ENCODE measurements at regions not wholly inside any gene's neighbourhood (a gene's known extent, or its start where the extent isn't known, plus 50 kb on each side); places are given as distances from the start of the nearest gene placed in this dataset.

DNA sequence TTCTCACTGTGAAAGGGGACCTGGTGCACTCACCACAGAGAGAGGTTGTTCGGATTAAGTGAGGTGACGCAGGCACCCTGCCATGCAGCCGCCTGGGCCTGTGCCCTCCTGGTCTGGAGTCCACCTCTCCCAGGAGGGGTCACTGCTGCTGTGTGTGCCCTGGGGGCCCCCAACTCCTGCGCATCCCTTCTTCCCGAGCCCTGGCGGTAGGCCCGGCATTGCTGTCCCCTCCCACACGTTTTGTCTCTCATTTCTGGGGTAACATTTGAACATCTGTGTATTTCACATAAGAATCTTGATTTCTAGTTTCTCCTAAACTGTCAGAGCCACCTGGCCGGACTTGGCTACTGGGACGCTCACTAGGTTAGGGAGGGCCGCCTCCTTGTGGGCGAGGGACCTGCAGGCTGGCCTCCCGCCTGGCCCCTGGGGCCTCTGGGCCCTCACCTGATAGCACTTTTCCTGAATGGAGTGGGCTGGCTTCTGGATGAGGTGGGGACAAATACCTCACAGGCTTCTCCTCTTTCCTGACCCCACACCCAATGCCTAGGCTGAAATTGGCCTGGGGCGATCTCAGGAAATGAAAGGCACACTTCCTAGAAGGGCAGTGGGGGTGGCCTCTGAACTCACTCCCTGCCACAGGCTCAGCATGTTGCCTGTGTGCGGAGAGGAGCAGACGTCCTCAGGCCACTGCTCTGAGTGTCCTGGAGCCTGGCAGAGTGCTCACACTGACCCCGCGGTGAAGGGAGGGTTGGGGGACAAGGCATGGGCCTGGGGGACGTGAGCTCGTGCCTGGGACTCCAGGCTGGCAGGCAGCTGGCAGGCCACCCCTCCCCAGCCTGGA lies 104.2 kb upstream of the PRR23E start:
- H3K4me3 ChIP-seq (replicated peaks; ENCODE audit: low read depth, low read length): no peak overlapping the region
- TF ChIP-seq, protein P1, sequence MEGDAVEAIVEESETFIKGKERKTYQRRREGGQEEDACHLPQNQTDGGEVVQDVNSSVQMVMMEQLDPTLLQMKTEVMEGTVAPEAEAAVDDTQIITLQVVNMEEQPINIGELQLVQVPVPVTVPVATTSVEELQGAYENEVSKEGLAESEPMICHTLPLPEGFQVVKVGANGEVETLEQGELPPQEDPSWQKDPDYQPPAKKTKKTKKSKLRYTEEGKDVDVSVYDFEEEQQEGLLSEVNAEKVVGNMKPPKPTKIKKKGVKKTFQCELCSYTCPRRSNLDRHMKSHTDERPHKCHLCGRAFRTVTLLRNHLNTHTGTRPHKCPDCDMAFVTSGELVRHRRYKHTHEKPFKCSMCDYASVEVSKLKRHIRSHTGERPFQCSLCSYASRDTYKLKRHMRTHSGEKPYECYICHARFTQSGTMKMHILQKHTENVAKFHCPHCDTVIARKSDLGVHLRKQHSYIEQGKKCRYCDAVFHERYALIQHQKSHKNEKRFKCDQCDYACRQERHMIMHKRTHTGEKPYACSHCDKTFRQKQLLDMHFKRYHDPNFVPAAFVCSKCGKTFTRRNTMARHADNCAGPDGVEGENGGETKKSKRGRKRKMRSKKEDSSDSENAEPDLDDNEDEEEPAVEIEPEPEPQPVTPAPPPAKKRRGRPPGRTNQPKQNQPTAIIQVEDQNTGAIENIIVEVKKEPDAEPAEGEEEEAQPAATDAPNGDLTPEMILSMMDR (IDR thresholded peaks at IDR 0.05; ENCODE audit: low read length, missing control alignments): no peak
- no peak for DNase-seq (ENCODE audit: low read depth)

DNA sequence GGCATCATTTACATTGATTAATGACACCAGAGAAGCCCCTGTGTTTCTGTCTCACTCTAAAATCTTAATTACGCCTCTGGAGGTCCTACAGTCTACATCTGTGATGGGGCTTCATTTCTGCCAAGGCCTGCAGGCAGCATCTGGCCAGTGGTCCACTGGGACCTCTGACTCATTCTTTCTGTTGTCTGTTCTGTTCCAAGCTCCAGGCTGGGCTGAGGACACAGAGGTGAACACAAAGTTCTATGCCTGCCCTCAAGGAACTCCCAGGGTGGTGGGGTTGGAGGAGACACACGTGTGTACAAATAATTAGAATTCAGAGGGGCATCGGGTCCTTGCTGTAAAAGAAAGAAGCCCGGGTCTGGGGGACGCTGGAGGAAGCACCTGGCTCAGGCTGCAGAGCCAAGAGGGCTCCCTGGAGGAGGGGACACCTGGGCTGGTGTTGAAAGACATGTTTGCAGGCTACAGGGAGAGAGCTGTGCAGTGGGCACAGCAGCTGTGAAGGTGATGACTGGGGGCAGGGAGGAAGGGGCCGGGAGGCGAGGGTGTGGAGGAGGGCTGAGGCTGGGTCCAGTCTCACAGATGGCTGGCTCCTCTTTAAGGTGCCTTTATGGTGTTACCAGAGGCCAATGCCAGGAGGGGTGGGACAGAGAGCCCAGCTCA lies 103.3 kb upstream of the PRR23E start:
- no peak overlapping the region for H3K4me3 ChIP-seq (replicated peaks; ENCODE audit: low read depth, low read length)
- DNase-seq (ENCODE audit: low read depth): peak; percentile 28
- TF ChIP-seq, protein P1 (IDR thresholded peaks at IDR 0.05; ENCODE audit: low read length, missing control alignments): no peak

DNA sequence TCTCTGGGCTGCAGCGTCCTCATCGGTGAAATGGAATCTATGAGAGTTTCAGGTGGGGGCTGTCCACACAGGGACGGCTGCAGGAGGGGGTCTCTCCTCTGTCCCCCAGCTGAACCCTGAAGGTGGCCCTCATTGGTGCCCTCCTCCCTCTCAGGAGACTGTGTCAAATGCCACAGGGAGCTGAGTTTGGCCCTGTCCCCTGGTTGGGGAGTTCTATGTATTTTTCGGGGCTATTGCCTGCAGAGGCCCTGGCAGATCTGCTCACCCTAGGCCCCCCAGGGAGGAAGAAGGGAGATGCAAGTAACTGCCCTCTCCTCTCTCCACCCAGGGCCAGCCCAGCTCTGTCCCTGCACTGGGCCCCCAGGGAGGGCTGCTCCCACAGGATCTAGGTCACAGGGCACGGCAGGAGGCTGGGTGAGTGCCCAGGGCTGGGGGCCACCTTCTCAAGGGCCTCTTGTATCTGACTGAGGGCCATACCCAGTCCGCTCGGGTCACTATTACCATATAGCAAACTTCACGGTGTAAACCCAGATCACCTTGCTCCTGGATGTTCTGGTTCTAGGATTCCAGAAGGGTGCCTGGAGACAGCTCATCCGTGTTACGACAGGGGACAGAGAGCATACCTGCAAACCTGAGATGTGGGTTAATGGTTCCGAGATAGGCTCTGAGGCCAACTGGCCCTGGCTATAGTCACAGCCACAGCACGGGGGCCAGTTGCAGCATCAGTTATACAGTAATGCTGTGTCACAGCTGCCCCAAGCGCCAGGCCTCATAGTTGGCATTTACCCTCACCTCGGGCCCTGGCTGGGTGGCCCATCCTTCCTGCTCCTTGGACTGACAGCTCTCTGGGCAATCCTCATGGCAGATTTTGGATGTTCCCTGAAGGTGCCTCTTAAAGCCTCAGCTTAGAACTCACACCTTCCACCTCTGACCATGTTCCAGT lies 102.4 kb upstream of the PRR23E start:
- no peak for DNase-seq (ENCODE audit: low read depth)
- TF ChIP-seq, protein P1 (IDR thresholded peaks at IDR 0.05; ENCODE audit: low read length, missing control alignments): no peak
- no peak overlapping the region for H3K4me3 ChIP-seq (replicated peaks; ENCODE audit: low read depth, low read length)

DNA sequence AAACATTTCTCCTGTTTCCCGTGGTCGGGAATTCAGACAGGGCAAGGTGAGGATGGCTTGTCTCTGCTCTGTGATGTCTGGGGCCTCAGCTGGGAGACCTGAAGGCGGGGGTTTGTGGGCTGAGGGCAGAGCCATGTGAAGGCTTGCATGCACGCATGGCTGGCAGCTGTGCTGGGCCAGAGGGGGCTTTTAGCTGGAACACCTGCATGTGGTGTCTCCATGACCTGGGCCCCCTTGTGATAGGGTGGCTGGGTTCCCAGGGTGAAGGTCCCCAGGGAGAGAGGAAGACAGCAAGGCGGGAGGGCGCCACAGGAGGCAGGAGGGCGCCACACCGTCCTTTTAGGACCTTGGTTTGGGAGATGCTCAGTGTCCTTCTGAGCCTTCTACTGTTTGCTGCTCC lies 101.6 kb upstream of the PRR23E start:
- no peak overlapping the region for H3K4me3 ChIP-seq (replicated peaks; ENCODE audit: low read depth, low read length)
- TF ChIP-seq, protein P1 (IDR thresholded peaks at IDR 0.05; ENCODE audit: low read length, missing control alignments): no peak
- no peak for DNase-seq (ENCODE audit: low read depth)

DNA sequence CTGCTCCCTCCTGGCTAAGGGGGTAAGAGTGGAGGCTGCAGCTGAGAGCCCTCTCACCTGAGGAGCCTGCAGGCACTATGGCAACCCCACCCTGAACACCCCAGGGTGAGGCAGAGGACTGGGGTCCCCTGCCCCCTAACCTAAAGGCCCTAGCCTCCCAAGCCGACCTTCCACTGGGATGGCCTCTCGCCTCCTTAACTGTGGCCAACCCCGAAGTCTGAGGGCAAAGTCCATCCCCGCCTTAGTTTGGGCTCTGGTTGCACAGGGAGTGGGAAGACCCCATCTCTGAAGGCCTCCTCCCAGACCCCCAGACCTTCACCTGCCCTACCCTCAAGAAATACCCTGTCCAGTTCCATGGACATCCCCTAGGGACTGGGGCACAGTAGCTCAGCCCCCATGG lies 100.6 kb upstream of the PRR23E start:
- H3K4me3 ChIP-seq (replicated peaks; ENCODE audit: low read depth, low read length): no peak overlapping the region
- TF ChIP-seq, protein P1 (IDR thresholded peaks at IDR 0.05; ENCODE audit: low read length, missing control alignments): no peak
- no peak for DNase-seq (ENCODE audit: low read depth)

DNA sequence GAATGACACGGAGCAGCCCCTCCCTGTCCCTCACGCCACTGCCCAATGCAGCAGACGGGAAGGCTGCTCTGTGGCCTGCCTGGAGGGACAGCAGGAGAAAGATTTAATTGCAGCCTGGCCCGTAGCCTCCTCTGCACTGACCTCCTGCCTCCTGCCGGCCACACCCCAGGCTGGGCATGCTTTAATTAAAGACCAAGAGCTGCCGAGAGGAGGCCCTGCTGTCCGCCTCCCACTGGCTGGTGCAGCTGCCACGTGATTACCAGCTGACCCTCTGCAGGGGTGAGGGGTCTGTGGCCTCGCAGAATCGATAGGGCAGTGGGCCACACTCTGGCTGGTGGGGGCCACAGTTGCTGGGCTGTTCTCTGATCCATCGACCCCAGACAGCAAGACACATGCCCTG lies 100.2 kb upstream of the PRR23E start:
- DNase-seq (ENCODE audit: low read depth): no peak
- no peak overlapping the region for H3K4me3 ChIP-seq (replicated peaks; ENCODE audit: low read depth, low read length)
- TF ChIP-seq, protein P1 (IDR thresholded peaks at IDR 0.05; ENCODE audit: low read length, missing control alignments): no peak

Measured in fibroblast of pulmonary artery (primary cell).